Upper lobe of left lung (tissue), 6 donors: ENCODE measurements at regions not wholly inside any gene's neighbourhood (a gene's known extent, or its start where the extent isn't known, plus 50 kb on each side); places are given as distances from the start of the nearest gene placed in this dataset.
A peak's percentile ranks its signal among the peaks of the same experiment; 100 is the strongest.

Experiments
- ATAC-seq, 2 donors: fragments of 200-7000 bp; cut with Tn5 transposase; one replicate each; pipeline ENCODE4 v1.9.1; 2022; ENCODE audit warnings: mild to moderate bottlenecking in 2 of 2, moderate library complexity in 2 of 2; ENCODE audit not compliant: low FRiP score in 2 of 2
- DNase-seq, 2 donors: peaks; one replicate each; pipeline ENCODE4 v3.0.0-alpha.2; 2019 to 2020
- H3K27ac ChIP-seq, 4 donors: fragments of 200-600 bp; sonication (generic); one replicate each; pipeline ENCODE4 v1.5.1; 2016 to 2019
- H3K27me3 ChIP-seq, 4 donors: fragments of 200-600 bp; sonication (generic); one replicate each; pipeline ENCODE4 v1.5.1; 2017 to 2019
- H3K36me3 ChIP-seq, 4 donors: fragments of 200-600 bp; sonication (generic); one replicate each; pipeline ENCODE4 v1.5.1; 2016 to 2019
- H3K4me1 ChIP-seq, 4 donors: fragments of 200-600 bp; sonication (generic); one replicate each; pipeline ENCODE4 v1.5.1; 2018 to 2019
- H3K4me3 ChIP-seq, 4 donors: fragments of 200-600 bp; sonication (generic); one replicate each; pipeline ENCODE4 v1.5.1; 2017 to 2019; ENCODE audit warnings: mild to moderate bottlenecking in 2 of 4, moderate library complexity in 1 of 4
- H3K9me3 ChIP-seq, 4 donors: fragments of 200-600 bp; sonication (generic); one replicate each; pipeline ENCODE4 v1.5.1; 2018 to 2019
- CTCF ChIP-seq, 6 experiments: fragments of 450-650 bp in 4 of 6; fragments of 200-600 bp in 2 of 6; sonication (generic) in 2 of 6; IDR thresholded peaks; one replicate each; pipeline ENCODE4 v1.5.1; 2016 to 2019; ENCODE audit warnings: antibody characterized with exemption in 6 of 6
- EP300 ChIP-seq, 4 donors: sonication (generic); formaldehyde crosslinking; IDR thresholded peaks; one replicate each; pipeline ENCODE4 v1.5.1; 2017; ENCODE audit warnings: antibody characterized with exemption in 4 of 4, control low read depth in 2 of 4
- POLR2A ChIP-seq, 4 donors: fragments of 450-650 bp; IDR thresholded peaks; one replicate each; pipeline ENCODE4 v1.5.1; 2016 to 2017; ENCODE audit warnings: antibody characterized with exemption in 4 of 4, mild to moderate bottlenecking in 2 of 4
- POLR2AphosphoS5 ChIP-seq, 2 donors: sonication (generic); formaldehyde crosslinking; IDR thresholded peaks; one replicate each; pipeline ENCODE4 v1.5.1; 2017; ENCODE audit warnings: antibody characterized with exemption in 2 of 2
- WGBS, 2 donors: methylation state at CpG; one replicate each; pipeline ENCODE4 v1.1.5; 2017 to 2018; 5-methylcytosine and 5-hydroxymethylcytosine counted together
- donor health status: DM: no; HTN: no; CAD: no; lungs with moderate emphysema.
- donor health status: DM: no; HTN: yes; CAD: no; lungs with severe emphysema.

GRCh38 chr2:238784671-238785527, 63.0 kb upstream of the TWIST2 start:
- Histone ChIP-seq H3K27me3 (no peaks in the 10 kb centered on the region), H3K4me1 (peaks cover 0 to 9% (median 3%) of the 10 kb centered on the region in 4 donors), H3K27ac (no peak overlapping the region), H3K9me3 (no peaks in the 10 kb centered on the region), H3K4me3 (no peak overlapping the region), H3K36me3 (no peaks in the 10 kb centered on the region)
- peak in 1 of 2 donors; percentile 64 for DNase-seq
- TF ChIP-seq CTCF (IDR thresholded peaks at IDR 0.05) (peak; percentile 60 to 79 (median 72)), POLR2A (IDR thresholded peaks at IDR 0.05) (no peak), POLR2AphosphoS5 (IDR thresholded peaks at IDR 0.05) (no peak), EP300 (IDR thresholded peaks at IDR 0.05) (no peak)
- peak; percentile 81 to 89 for ATAC-seq
- 28 to 34% methylated on average over 17 of the region's 17 CpGs for WGBS, 2 donors

- no peaks in the 10 kb centered on the region for H3K27me3 ChIP-seq
- H3K27ac ChIP-seq: no peak overlapping the region
- no peaks in the 10 kb centered on the region for H3K9me3 ChIP-seq
- WGBS, 2 donors: 71 to 79% methylated on average over 4 to 9 of the region's 9 CpGs
- TF ChIP-seq CTCF (IDR thresholded peaks at IDR 0.05) (no peak), POLR2AphosphoS5 (IDR thresholded peaks at IDR 0.05) (no peak)
- DNase-seq (no peak), ATAC-seq (no peak)
- peaks cover 0 to 9% (median 3%) of the 10 kb centered on the region in 4 donors for H3K4me1 ChIP-seq
- no peak overlapping the region for H3K4me3 ChIP-seq
- H3K36me3 ChIP-seq: no peaks in the 10 kb centered on the region
These were observed 62.4 kb upstream of the TWIST2 start for GRCh38 chr2:238785528-238785860.

- DNase-seq (no peak), ATAC-seq (no peak)
- Histone ChIP-seq H3K4me3 (no peak overlapping the region), H3K9me3 (no peaks in the 10 kb centered on the region), H3K27me3 (no peaks in the 10 kb centered on the region), H3K4me1 (peaks cover 0 to 9% (median 3%) of the 10 kb centered on the region in 4 donors), H3K27ac (no peak overlapping the region), H3K36me3 (no peaks in the 10 kb centered on the region)
- WGBS, 2 donors: 89 to 91% methylated on average over 8 to 9 of the region's 9 CpGs
- TF ChIP-seq EP300 (IDR thresholded peaks at IDR 0.05): no peak
- no peak for TF ChIP-seq POLR2A (IDR thresholded peaks at IDR 0.05)
- no peak for TF ChIP-seq CTCF (IDR thresholded peaks at IDR 0.05)
- TF ChIP-seq POLR2AphosphoS5 (IDR thresholded peaks at IDR 0.05): no peak
These were observed 61.5 kb upstream of the TWIST2 start for GRCh38 chr2:238786379-238786778.

GRCh38 chr2:238786792-238787490, 60.9 kb upstream of the TWIST2 start:
- DNase-seq: no peak
- WGBS, 2 donors: 78 to 86% methylated on average over 29 of the region's 29 CpGs
- Histone ChIP-seq H3K9me3 (no peaks in the 10 kb centered on the region), H3K4me3 (no peak overlapping the region), H3K36me3 (no peaks in the 10 kb centered on the region), H3K4me1 (peaks cover 0 to 9% (median 3%) of the 10 kb centered on the region in 4 donors), H3K27me3 (no peaks in the 10 kb centered on the region), H3K27ac (no peak overlapping the region)
- TF ChIP-seq EP300 (IDR thresholded peaks at IDR 0.05) (no peak), CTCF (IDR thresholded peaks at IDR 0.05) (no peak), POLR2AphosphoS5 (IDR thresholded peaks at IDR 0.05) (no peak), POLR2A (IDR thresholded peaks at IDR 0.05) (no peak)
- ATAC-seq: no peak
